Glutamatergic neuron (in vitro differentiated cells): ENCODE measurements at regions not wholly inside any gene's neighbourhood (a gene's known extent, or its start where the extent isn't known, plus 50 kb on each side); places are given as distances from the start of the nearest gene placed in this dataset.

ENCODE experiments used
- DNase-seq: peaks from one replicate; pipeline ENCODE4 v3.0.0; 2022
- H3K27ac Mint-ChIP-seq: one replicate; pipeline ENCODE4 v1.8.0; 2020; ENCODE audit warnings: mild to moderate bottlenecking, mixed read lengths, inconsistent platforms; ENCODE audit not compliant: unreplicated experiment
- H3K27me3 Mint-ChIP-seq: one replicate; pipeline ENCODE4 v1.8.0; 2020; ENCODE audit warnings: mild to moderate bottlenecking, moderate library complexity, mixed read lengths, inconsistent platforms; ENCODE audit not compliant: unreplicated experiment
- H3K36me3 Mint-ChIP-seq: one replicate; pipeline ENCODE4 v1.8.0; 2020; ENCODE audit warnings: mild to moderate bottlenecking, mixed read lengths, inconsistent platforms; ENCODE audit not compliant: unreplicated experiment
- H3K4me1 Mint-ChIP-seq: one replicate; pipeline ENCODE4 v1.8.0; 2020; ENCODE audit warnings: mild to moderate bottlenecking, low read depth, mixed read lengths, inconsistent platforms; ENCODE audit not compliant: unreplicated experiment
- H3K4me3 Mint-ChIP-seq: one replicate; pipeline ENCODE4 v1.8.0; 2020; ENCODE audit warnings: mild to moderate bottlenecking, mixed read lengths, inconsistent platforms; ENCODE audit not compliant: unreplicated experiment
- H3K9me3 Mint-ChIP-seq: one replicate; pipeline ENCODE4 v1.8.0; 2020; ENCODE audit warnings: mild to moderate bottlenecking, moderate library complexity, mixed read lengths, inconsistent platforms; ENCODE audit not compliant: unreplicated experiment
- CTCF ChIP-seq: fragments of 200-600 bp; sonication (generic); IDR thresholded peaks from one replicate; pipeline ENCODE4 v1.5.0; 2021; ENCODE audit not compliant: partially characterized antibody, unreplicated experiment

GRCh38 chr4:148514581-148514980, 72.4 kb upstream of the NR3C2 start:
- no peak for TF ChIP-seq CTCF
- DNase-seq = no peak
- H3K9me3 Mint-ChIP-seq = peaks cover 2% of the 10 kb centered on the region
- H3K27me3 Mint-ChIP-seq = peaks cover 2% of the 10 kb centered on the region
- H3K36me3 Mint-ChIP-seq = no peaks in the 10 kb centered on the region
- H3K4me1 Mint-ChIP-seq = no peaks in the 10 kb centered on the region
- H3K27ac Mint-ChIP-seq = no peak overlapping the region
- H3K4me3 Mint-ChIP-seq = no peak overlapping the region

DNA sequence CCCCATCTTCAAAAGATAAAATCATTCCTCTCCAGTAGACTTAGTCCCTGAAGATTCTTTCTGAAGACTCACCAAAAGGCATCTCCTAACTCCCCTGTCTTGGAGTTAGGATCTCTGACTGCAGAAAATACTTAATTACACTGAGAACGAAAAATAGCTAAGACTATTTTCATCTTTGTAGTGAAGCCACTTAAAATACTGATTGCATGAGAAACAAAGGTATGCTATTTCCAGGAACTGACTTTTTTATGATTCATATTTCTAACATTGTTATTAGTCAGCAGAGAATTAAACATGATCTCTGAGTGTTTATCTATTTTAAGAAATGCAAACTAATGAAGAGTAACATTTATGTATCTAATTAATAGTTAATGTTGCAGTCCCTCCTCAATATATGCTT, 71.8 kb upstream of the NR3C2 start:
- Mint-ChIP-seq H3K27me3 (peaks cover 2% of the 10 kb centered on the region), H3K27ac (no peak overlapping the region), H3K9me3 (peaks cover 2% of the 10 kb centered on the region)

GRCh38 chr4:148510211-148510610, 68.0 kb upstream of the NR3C2 start:
- no peaks in the 10 kb centered on the region for H3K36me3 Mint-ChIP-seq
- H3K4me3 Mint-ChIP-seq = no peak overlapping the region
- no peak overlapping the region for H3K27ac Mint-ChIP-seq
- no peak for DNase-seq
- H3K27me3 Mint-ChIP-seq = no peaks in the 10 kb centered on the region
- no peaks in the 10 kb centered on the region for H3K9me3 Mint-ChIP-seq
- TF ChIP-seq CTCF = no peak
- no peaks in the 10 kb centered on the region for H3K4me1 Mint-ChIP-seq

More for the DNA sequence above, 71.8 kb upstream of the NR3C2 start:
- DNase-seq = no peak
- TF ChIP-seq CTCF = no peak
- Mint-ChIP-seq H3K36me3 (no peaks in the 10 kb centered on the region), H3K4me3 (no peak overlapping the region), H3K4me1 (no peaks in the 10 kb centered on the region)

DNA sequence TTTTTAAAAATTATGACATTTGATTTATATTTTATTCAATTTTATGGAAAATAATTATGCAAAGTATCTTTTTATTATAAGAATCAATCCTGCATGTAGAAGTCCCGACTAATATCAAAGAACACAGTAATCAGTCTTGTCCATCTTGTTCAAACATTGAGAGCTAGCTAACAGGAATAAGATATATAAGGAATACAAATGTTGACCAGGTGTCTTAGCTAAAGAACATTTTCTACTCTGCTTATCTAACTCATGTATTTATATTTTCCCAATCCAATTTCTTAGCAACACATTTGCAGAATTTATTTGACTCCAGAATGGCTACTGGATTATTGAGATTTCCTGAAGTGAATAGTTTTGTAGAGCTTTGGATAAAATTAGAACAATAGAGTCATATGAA, 61.5 kb upstream of the NR3C2 start:
- no peak overlapping the region for H3K27ac Mint-ChIP-seq
- TF ChIP-seq CTCF = no peak
- no peak for DNase-seq
- H3K9me3 Mint-ChIP-seq = no peaks in the 10 kb centered on the region
- H3K4me3 Mint-ChIP-seq = no peak overlapping the region
- no peaks in the 10 kb centered on the region for H3K36me3 Mint-ChIP-seq
- H3K4me1 Mint-ChIP-seq = no peaks in the 10 kb centered on the region
- peaks cover 6% of the 10 kb centered on the region for H3K27me3 Mint-ChIP-seq

GRCh38 chr4:148497258-148497657, 55.0 kb upstream of the NR3C2 start:
- no peak overlapping the region for H3K4me3 Mint-ChIP-seq
- H3K4me1 Mint-ChIP-seq = no peaks in the 10 kb centered on the region
- DNase-seq = no peak
- TF ChIP-seq CTCF = no peak
- H3K9me3 Mint-ChIP-seq = no peaks in the 10 kb centered on the region
- no peak overlapping the region for H3K27ac Mint-ChIP-seq
- peaks cover 9% of the 10 kb centered on the region for H3K27me3 Mint-ChIP-seq
- H3K36me3 Mint-ChIP-seq = no peaks in the 10 kb centered on the region
